HG03095 (cell line): ENCODE measurements at regions not wholly inside any gene's neighbourhood (a gene's known extent, or its start where the extent isn't known, plus 50 kb on each side); places are given as distances from the start of the nearest gene placed in this dataset.

ENCODE experiments used
- ATAC-seq: cut with Tn5 transposase; IDR thresholded peaks from one replicate; pipeline ENCODE4 v1.9.1; 2021; ENCODE audit warnings: moderate library complexity; ENCODE audit not compliant: unreplicated experiment

GRCh38 chr6:54786154-54786553 is 60.4 kb upstream of the FAM83B start:
- ATAC-seq, result no peak

- ATAC-seq, result no peak
Observed at GRCh38 chr6:54787825-54788224, 58.7 kb upstream of the FAM83B start.
